HCT116 (cell line): ENCODE measurements at regions not wholly inside any gene's neighbourhood (a gene's known extent, or its start where the extent isn't known, plus 50 kb on each side); places are given as distances from the start of the nearest gene placed in this dataset.

Experiments used
- ATAC-seq: fragments of 200-7000 bp; cut with Tn5 transposase; 2 replicates; pipeline ENCODE4 v1.9.1; 2020; ENCODE audit warnings: mild to moderate bottlenecking, moderate library complexity
- BruUV-seq: library from RNA; stranded (reverse); fragments of 400-500 nt; replicated peaks from 2 replicates; lab custom pipeline; 2021; lab: Mats Ljungman, UMichigan
- CTCF ChIA-PET: fragments of 300-600 bp; sonication (Branson Sonifier 250); formaldehyde crosslinking; loops from one replicate; lab custom pipeline; 2021; ENCODE audit warnings: antibody characterized with exemption; lab: Charles Lee
- POLR2A ChIA-PET: fragments of 300-600, 350-600 bp; sonication (Branson Sonifier 250); formaldehyde crosslinking; loops from one replicate; lab custom pipeline; 2021; ENCODE audit warnings: antibody characterized with exemption; lab: Charles Lee
- RAD21 ChIA-PET, 2 experiments: fragments of 300-600 bp; sonication (Branson Sonifier 250); formaldehyde crosslinking; loops; one replicate each; lab custom pipeline; 2023; ENCODE audit warnings: low total read pairs in 2 of 2; ENCODE audit not compliant: uncharacterized antibody in 2 of 2, unreplicated experiment in 2 of 2, low non-redundant PET in 1 of 2; lab: Charles Lee
- DNase-seq: peaks from one replicate; pipeline ENCODE4 v3.0.0-alpha.2; 2010; ENCODE audit warnings: low read depth, low spot score
- H2AFZ ChIP-seq: fragments of 200-600 bp; shearing (Covaris generic), sonication (generic); 2 replicates; pipeline ENCODE4 v1.6.1; 2017; ENCODE audit warnings: low read depth, mixed run types, mixed read lengths, antibody characterized with exemption, low read length; ENCODE audit not compliant: poor library complexity, severe bottlenecking
- H3K27ac ChIP-seq: 2 replicates; pipeline ENCODE4 v1.5.1; 2012; ENCODE audit warnings: low read depth, low read length
- H3K27me3 ChIP-seq: fragments of 200-600 bp; sonication (generic); 2 replicates; pipeline ENCODE4 v1.6.1; 2016; ENCODE audit warnings: mixed run types, low read length, mixed read lengths; ENCODE audit not compliant: insufficient read depth
- H3K36me3 ChIP-seq, 2 experiments: fragments of 200-500 bp in 1 of 2; fragments of 200-600 bp in 1 of 2; sonication (Bioruptor generic) in 1 of 2; sonication (generic) in 1 of 2; 2 replicates each; pipeline versions ENCODE4 v1.5.1 to v1.6.1; 2014 to 2016; ENCODE audit warnings: low read length in 2 of 2, inconsistent platforms in 1 of 2, mixed read lengths in 1 of 2, mixed run types in 1 of 2; ENCODE audit not compliant: insufficient read depth in 2 of 2, control insufficient read depth in 1 of 2
- H3K4me1 ChIP-seq, 2 experiments: fragments of 200-600 bp in 1 of 2; sonication (generic) in 1 of 2; 2 replicates each; pipeline versions ENCODE4 v1.5.1 to v1.6.1; 2012 to 2017; ENCODE audit warnings: low read length in 2 of 2, inconsistent platforms in 1 of 2, mild to moderate bottlenecking in 1 of 2, mixed read lengths in 1 of 2, mixed run types in 1 of 2, moderate library complexity in 1 of 2; ENCODE audit not compliant: insufficient read depth in 2 of 2, control insufficient read depth in 1 of 2
- H3K4me2 ChIP-seq: fragments of 200-600 bp; sonication (generic); 2 replicates; pipeline ENCODE4 v1.6.1; 2017; ENCODE audit warnings: mixed run types, low read length, mixed read lengths
- H3K4me3 ChIP-seq, 2 experiments: fragments of 200-600 bp in 1 of 2; sonication (generic) in 1 of 2; replicated peaks in 1 of 2; 2 replicates each; pipeline ENCODE4 v1.5.1; 2011 to 2016; ENCODE audit warnings: low read length in 2 of 2, control low read depth in 1 of 2, low read depth in 1 of 2, mild to moderate bottlenecking in 1 of 2, mixed read lengths in 1 of 2, mixed run types in 1 of 2
- H3K79me2 ChIP-seq: fragments of 200-600 bp; sonication (generic); 2 replicates; pipeline ENCODE4 v1.6.1; 2017; ENCODE audit warnings: mild to moderate bottlenecking, mixed run types, low read length, moderate library complexity, mixed read lengths; ENCODE audit not compliant: insufficient read depth
- H3K9ac ChIP-seq: fragments of 200-600 bp; sonication (generic); 2 replicates; pipeline ENCODE4 v1.6.1; 2016; ENCODE audit warnings: low read length, mixed read lengths
- H3K9me2 ChIP-seq: fragments of 200-600 bp; sonication (generic), shearing (Covaris generic); 2 replicates; pipeline ENCODE4 v1.6.1; 2017; ENCODE audit warnings: mixed run types, mild to moderate bottlenecking, moderate library complexity; ENCODE audit not compliant: insufficient read depth
- H3K9me3 ChIP-seq, 2 experiments: fragments of 200-500 bp in 1 of 2; fragments of 200-600 bp in 1 of 2; sonication (Bioruptor generic) in 1 of 2; sonication (generic) in 1 of 2; 2 replicates each; pipeline ENCODE4 v1.6.1; 2014 to 2017; ENCODE audit warnings: low read length in 2 of 2, mixed read lengths in 2 of 2, inconsistent platforms in 1 of 2, low read depth in 1 of 2, mild to moderate bottlenecking in 1 of 2, mixed run types in 1 of 2, moderate library complexity in 1 of 2; ENCODE audit not compliant: control insufficient read depth in 1 of 2, insufficient read depth in 1 of 2
- H4K20me1 ChIP-seq: fragments of 200-600 bp; sonication (generic), shearing (Covaris generic); 2 replicates; pipeline ENCODE4 v1.6.1; 2017; ENCODE audit warnings: mixed run types, mild to moderate bottlenecking, moderate library complexity; ENCODE audit not compliant: insufficient read depth
- CBX3 ChIP-seq: IDR thresholded peaks from 2 replicates; pipeline ENCODE4 v1.6.1; 2012; ENCODE audit warnings: low read depth
- CEBPB ChIP-seq: IDR thresholded peaks from 2 replicates; pipeline ENCODE4 v1.6.1; 2012; ENCODE audit warnings: low read depth
- JUND ChIP-seq: IDR thresholded peaks from 2 replicates; pipeline ENCODE4 v1.6.1; 2012
- POLR2A ChIP-seq: IDR thresholded peaks from 2 replicates; pipeline ENCODE4 v1.7.0; 2011; ENCODE audit warnings: borderline replicate concordance; ENCODE audit not compliant: insufficient read depth, insufficient read length; ENCODE audit errors: extremely low read depth
- POLR2AphosphoS5 ChIP-seq: IDR thresholded peaks from 2 replicates; pipeline ENCODE4 v1.6.1; 2011; ENCODE audit warnings: mild to moderate bottlenecking, low read depth, low read length, moderate library complexity
- SP1 ChIP-seq: IDR thresholded peaks from 2 replicates; pipeline ENCODE4 v1.6.1; 2012; ENCODE audit warnings: low read depth
- SRF ChIP-seq: IDR thresholded peaks from 2 replicates; pipeline ENCODE4 v1.6.1; 2012; ENCODE audit warnings: low read depth
- TCF7L2 ChIP-seq: IDR thresholded peaks from 2 replicates; pipeline ENCODE4 v1.7.0; 2011; ENCODE audit warnings: borderline replicate concordance, inconsistent platforms; ENCODE audit not compliant: insufficient read depth, insufficient read length; ENCODE audit errors: extremely low read depth
- ZBTB33 ChIP-seq: IDR thresholded peaks from 2 replicates; pipeline ENCODE4 v1.6.1; 2011; ENCODE audit warnings: mild to moderate bottlenecking, low read length, moderate library complexity; ENCODE audit not compliant: insufficient replicate concordance; ENCODE audit errors: extremely low read depth
- ZFX ChIP-seq: fragments of 450-650 bp; IDR thresholded peaks from 2 replicates; pipeline ENCODE4 v1.6.1; 2017
- intact Hi-C: fragments of 100-400 bp; cut with micrococcal nuclease; formaldehyde crosslinking; loops from 2 replicates; pipeline ENCODE4 v1.10.0; 2022

GRCh38 chr22:35195226-35195625 lies 62.1 kb upstream of the HMGXB4 start:
- ATAC-seq = no peak
- H3K27me3 ChIP-seq = no peaks in the 10 kb centered on the region
- no peak overlapping the region for H3K27ac ChIP-seq
- H3K4me1 ChIP-seq = peaks cover 5 to 11% of the 10 kb centered on the region in 2 experiments; a peak in 3 of 4 replicates
- no peak for DNase-seq
- H3K9me3 ChIP-seq = no peaks in the 10 kb centered on the region; a peak in 1 of 4 replicates
- POLR2A ChIA-PET = no interaction called here
- no peak overlapping the region for H3K4me2 ChIP-seq
- no peak overlapping the region for H3K9ac ChIP-seq
- H3K79me2 ChIP-seq = no peaks in the 10 kb centered on the region
- no peaks in the 10 kb centered on the region for H4K20me1 ChIP-seq
- TF ChIP-seq SRF (no peak), TCF7L2 (no peak), JUND (no peak), POLR2AphosphoS5 (no peak), ZBTB33 (no peak), SP1 (no peak), ZFX (no peak), CEBPB (no peak), POLR2A (no peak), CBX3 (no peak)
- no peak overlapping the region for H3K4me3 ChIP-seq
- no peak overlapping the region for H2AFZ ChIP-seq
- BruUV-seq = no TSS peak
- CTCF ChIA-PET = no interaction called here
- RAD21 ChIA-PET = no interaction called here
- H3K9me2 ChIP-seq = no peaks in the 10 kb centered on the region
- intact Hi-C loops = no loop called here
- H3K36me3 ChIP-seq = peaks cover 0 to 12% of the 10 kb centered on the region in 2 experiments; a peak in 1 of 4 replicates
